ENCODE measurements at regions not wholly inside any gene's neighbourhood (a gene's known extent, or its start where the extent isn't known, plus 50 kb on each side); places are given as distances from the start of the nearest gene placed in this dataset.
"Not testable (repeated sequence)": the region's sequence is repeated elsewhere in the genome, so short reads cannot be mapped to it uniquely, and the experiment has no call there.

- H3K4me3 ChIP-seq; H3K36me3 ChIP-seq; H3K9me3 ChIP-seq; intact Hi-C loops (cut with DNase I; ENCODE audit: low total_unique reads); DNase-seq; H3K27me3 ChIP-seq; H3K27ac ChIP-seq; H3K4me1 ChIP-seq: not testable (repeated sequence)
- 60% methylated on average over 1 of the region's 20 CpGs; no CpG with 5 or more reads in 4 of the 5 donors for WGBS, 5 donors
Observed at GRCh38 chr21:6086038-6086437, 4435.3 kb upstream of the TPTE start.

- no CpG with 5 or more reads among the region's 24 CpGs for WGBS, 5 donors
Observed at GRCh38 chr21:6087579-6088178, 4433.7 kb upstream of the TPTE start.

GRCh38 chr21:6090286-6090908 lies 4431.0 kb upstream of the TPTE start:
- intact Hi-C loops (cut with DNase I; ENCODE audit: low total_unique reads); H3K36me3 ChIP-seq; H3K4me3 ChIP-seq; DNase-seq; H3K9me3 ChIP-seq; H3K27ac ChIP-seq; H3K27me3 ChIP-seq; H3K4me1 ChIP-seq: not testable (repeated sequence)
- WGBS, 5 donors: no CpG with 5 or more reads among the region's 24 CpGs

More at GRCh38 chr21:6087579-6088178, 4433.7 kb upstream of the TPTE start:
- DNase-seq; H3K9me3 ChIP-seq; H3K4me3 ChIP-seq; H3K27me3 ChIP-seq; intact Hi-C loops (cut with DNase I; ENCODE audit: low total_unique reads); H3K4me1 ChIP-seq; H3K27ac ChIP-seq; H3K36me3 ChIP-seq: not testable (repeated sequence)

DNA sequence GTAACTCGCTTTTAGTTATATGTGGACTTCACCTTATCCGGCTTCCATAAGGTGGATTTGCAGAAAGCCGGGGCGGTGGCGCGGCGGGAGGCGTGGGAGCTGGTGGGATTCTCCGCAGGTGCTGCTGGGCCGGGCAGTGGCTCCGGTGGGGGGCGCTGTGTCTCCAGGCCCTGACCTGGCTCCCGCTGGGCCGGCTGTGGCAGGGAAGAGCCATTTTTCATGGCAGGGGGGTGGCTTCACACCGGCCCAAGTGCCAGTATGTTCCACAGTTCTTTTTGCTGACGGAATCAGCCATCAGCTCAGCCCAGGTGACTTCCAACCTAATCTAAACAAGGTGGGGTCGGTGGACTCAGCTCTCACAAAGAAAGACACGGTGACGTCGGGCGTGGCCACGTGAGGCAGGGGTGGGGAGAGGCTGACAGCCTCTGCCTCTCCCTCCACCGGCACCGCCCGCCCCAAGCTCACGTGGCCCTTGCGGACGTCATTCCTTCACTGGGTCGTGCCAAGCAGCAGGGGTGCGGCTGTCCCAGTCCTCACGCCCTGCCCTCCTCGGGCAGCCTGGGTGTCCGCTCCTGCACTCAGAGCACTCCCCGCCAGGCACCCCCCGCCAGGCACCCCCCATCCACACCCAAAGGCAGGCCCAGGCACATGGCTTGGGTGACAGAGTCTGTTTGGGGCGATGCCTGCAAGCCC lies 4429.9 kb upstream of the TPTE start:
- intact Hi-C loops (cut with DNase I; ENCODE audit: low total_unique reads); H3K36me3 ChIP-seq; H3K27me3 ChIP-seq; DNase-seq; H3K27ac ChIP-seq; H3K4me3 ChIP-seq; H3K9me3 ChIP-seq; H3K4me1 ChIP-seq: not testable (repeated sequence)
- no CpG with 5 or more reads among the region's 36 CpGs for WGBS, 5 donors

GRCh38 chr21:6092401-6092800 lies 4429.0 kb upstream of the TPTE start:
- 100% methylated on average over 4 of the region's 13 CpGs; no CpG with 5 or more reads in 4 of the 5 donors for WGBS, 5 donors
- DNase-seq; intact Hi-C loops (cut with DNase I; ENCODE audit: low total_unique reads); H3K36me3 ChIP-seq; H3K4me3 ChIP-seq; H3K27me3 ChIP-seq; H3K4me1 ChIP-seq; H3K9me3 ChIP-seq: not testable (repeated sequence)
- peak overlapping the region in 1 of 5 donors; percentile 46 for H3K27ac ChIP-seq

DNA sequence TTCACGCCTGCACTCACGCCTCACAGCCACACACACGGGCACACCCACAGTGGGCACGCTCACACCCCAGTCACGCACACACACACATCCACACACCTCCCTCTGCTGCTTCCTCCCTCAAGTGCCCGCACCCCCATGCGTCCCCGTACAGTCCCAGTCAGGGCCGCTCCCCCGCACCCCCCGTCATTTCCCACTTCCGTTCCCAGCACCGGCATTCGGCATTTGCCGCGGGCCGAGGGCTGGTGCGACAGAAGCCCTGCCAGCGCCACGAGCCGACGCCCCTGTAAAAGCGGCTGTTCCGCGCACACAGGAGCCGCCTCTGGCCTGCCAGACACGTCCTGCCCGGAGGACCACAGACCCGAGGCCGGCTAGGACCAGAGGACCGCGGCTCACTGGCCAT lies 4428.0 kb upstream of the TPTE start:
- not testable (repeated sequence) for H3K4me1 ChIP-seq
- WGBS, 5 donors: 72 to 79% methylated on average over 8 to 9 of the region's 32 CpGs; no CpG with 5 or more reads in 3 of the 5 donors

GRCh38 chr21:6093870-6094269 lies 4427.5 kb upstream of the TPTE start:
- WGBS, 5 donors: 73 to 92% methylated on average over 2 to 4 of the region's 23 CpGs; no CpG with 5 or more reads in 3 of the 5 donors
- DNase-seq, H3K27ac ChIP-seq: not testable (repeated sequence)

More for the DNA sequence above, 4428.0 kb upstream of the TPTE start:
- H3K9me3 ChIP-seq; intact Hi-C loops (cut with DNase I; ENCODE audit: low total_unique reads); H3K27ac ChIP-seq; DNase-seq; H3K36me3 ChIP-seq; H3K4me3 ChIP-seq; H3K27me3 ChIP-seq: not testable (repeated sequence)

GRCh38 chr21:6095304-6095703 lies 4426.1 kb upstream of the TPTE start:
- H3K27ac ChIP-seq; DNase-seq; H3K4me3 ChIP-seq; H3K4me1 ChIP-seq; H3K9me3 ChIP-seq; H3K27me3 ChIP-seq; H3K36me3 ChIP-seq; intact Hi-C loops (cut with DNase I; ENCODE audit: low total_unique reads): not testable (repeated sequence)
- WGBS, 5 donors: 42 to 59% methylated on average over 1 of the region's 13 CpGs; no CpG with 5 or more reads in 3 of the 5 donors

More at GRCh38 chr21:6093870-6094269, 4427.5 kb upstream of the TPTE start:
- H3K9me3 ChIP-seq; H3K27me3 ChIP-seq; H3K4me1 ChIP-seq; H3K36me3 ChIP-seq; intact Hi-C loops (cut with DNase I; ENCODE audit: low total_unique reads); H3K4me3 ChIP-seq: not testable (repeated sequence)

GRCh38 chr21:6096560-6097424 lies 4424.6 kb upstream of the TPTE start:
- H3K4me3 ChIP-seq; H3K9me3 ChIP-seq; DNase-seq; H3K27me3 ChIP-seq; intact Hi-C loops (cut with DNase I; ENCODE audit: low total_unique reads); H3K4me1 ChIP-seq; H3K36me3 ChIP-seq: not testable (repeated sequence)
- no CpG with 5 or more reads among the region's 24 CpGs for WGBS, 5 donors
- peak overlapping the region in 1 of 5 donors; percentile 77 for H3K27ac ChIP-seq

- intact Hi-C loops (cut with DNase I; ENCODE audit: low total_unique reads); DNase-seq; H3K27me3 ChIP-seq; H3K4me1 ChIP-seq; H3K9me3 ChIP-seq; H3K4me3 ChIP-seq; H3K36me3 ChIP-seq: not testable (repeated sequence)
- WGBS, 5 donors: 94 to 100% (median 100%) methylated on average over 2 of the region's 4 CpGs; no CpG with 5 or more reads in 2 of the 5 donors
- H3K27ac ChIP-seq: peak overlapping the region in 3 of 5 donors; percentile 43 to 77 (median 58)
Observed at GRCh38 chr21:6097736-6098135, 4423.6 kb upstream of the TPTE start.

DNA sequence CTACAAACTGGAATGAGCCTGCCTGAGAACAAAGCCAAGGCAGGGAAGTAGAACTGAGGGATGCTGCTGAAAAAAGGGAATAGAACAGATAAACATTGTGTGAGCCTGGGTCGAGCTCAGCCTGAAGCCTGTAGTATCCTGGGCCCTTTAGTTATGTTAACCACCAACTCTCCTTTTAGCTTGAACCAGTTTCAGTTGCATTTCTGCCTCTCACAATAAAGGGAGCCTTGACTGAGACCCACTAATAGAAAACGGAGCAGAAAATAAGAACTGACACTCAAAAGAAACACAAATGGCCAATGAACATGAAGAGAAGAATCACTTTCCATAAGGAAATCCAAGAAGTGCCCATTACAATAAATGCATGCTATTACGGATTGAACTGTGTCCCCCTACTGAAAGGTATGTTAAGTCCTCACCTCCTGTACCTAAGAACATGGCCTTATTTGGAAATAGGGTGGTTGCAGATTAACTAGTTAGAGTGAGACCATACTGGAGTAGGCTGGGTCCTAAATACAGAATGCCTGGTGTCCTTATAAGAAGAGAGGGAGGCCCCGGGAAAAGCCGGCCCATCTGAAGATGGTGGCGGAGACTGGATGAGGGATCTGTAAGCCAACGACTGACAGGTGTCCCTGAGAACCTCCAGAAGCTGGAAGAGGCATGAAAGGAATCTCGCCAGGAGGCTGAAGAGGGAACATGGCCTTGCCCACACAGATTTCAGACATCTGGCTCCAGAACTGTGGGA lies 4423.0 kb upstream of the TPTE start:
- H3K4me1 ChIP-seq; H3K36me3 ChIP-seq; H3K4me3 ChIP-seq; H3K27me3 ChIP-seq; intact Hi-C loops (cut with DNase I; ENCODE audit: low total_unique reads); H3K9me3 ChIP-seq: not testable (repeated sequence)
- WGBS, 5 donors: 64 to 75% (median 75%) methylated on average over 2 to 6 of the region's 8 CpGs; no CpG with 5 or more reads in 2 of the 5 donors
- H3K27ac ChIP-seq: peak overlapping the region in 1 of 5 donors; percentile 77
- DNase-seq: peak; percentile 0 to 25
